ENCODE measurements at regions not wholly inside any gene's neighbourhood (a gene's known extent, or its start where the extent isn't known, plus 50 kb on each side); places are given as distances from the start of the nearest gene placed in this dataset.
A peak's percentile ranks its signal among the peaks of the same experiment; 100 is the strongest.
"Not testable (repeated sequence)": the region's sequence is repeated elsewhere in the genome, so short reads cannot be mapped to it uniquely, and the experiment has no call there.

DNA sequence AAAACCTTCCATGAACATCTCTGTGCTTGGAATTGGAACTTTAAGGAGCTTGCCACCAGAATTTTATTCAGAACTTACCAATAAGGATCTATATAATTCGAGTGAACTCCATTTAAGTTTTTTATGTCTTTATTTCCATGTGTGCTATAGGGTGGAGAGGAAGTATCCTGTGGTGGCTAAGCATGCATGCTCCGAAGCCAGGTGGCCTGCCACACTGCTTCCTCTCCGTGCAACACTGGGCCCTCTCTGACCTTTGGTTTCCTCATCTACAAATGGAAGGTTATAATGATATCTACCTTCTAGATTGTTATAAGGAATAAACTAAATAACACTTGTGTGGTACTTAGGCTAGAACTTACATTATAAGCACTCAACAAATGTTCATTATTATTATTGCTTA is 382.1 kb downstream of the PTPRC start:
- H3K4me3 ChIP-seq (ENCODE audit: low read depth, low read length) = no peak overlapping the region
- TF ChIP-seq, protein P1, sequence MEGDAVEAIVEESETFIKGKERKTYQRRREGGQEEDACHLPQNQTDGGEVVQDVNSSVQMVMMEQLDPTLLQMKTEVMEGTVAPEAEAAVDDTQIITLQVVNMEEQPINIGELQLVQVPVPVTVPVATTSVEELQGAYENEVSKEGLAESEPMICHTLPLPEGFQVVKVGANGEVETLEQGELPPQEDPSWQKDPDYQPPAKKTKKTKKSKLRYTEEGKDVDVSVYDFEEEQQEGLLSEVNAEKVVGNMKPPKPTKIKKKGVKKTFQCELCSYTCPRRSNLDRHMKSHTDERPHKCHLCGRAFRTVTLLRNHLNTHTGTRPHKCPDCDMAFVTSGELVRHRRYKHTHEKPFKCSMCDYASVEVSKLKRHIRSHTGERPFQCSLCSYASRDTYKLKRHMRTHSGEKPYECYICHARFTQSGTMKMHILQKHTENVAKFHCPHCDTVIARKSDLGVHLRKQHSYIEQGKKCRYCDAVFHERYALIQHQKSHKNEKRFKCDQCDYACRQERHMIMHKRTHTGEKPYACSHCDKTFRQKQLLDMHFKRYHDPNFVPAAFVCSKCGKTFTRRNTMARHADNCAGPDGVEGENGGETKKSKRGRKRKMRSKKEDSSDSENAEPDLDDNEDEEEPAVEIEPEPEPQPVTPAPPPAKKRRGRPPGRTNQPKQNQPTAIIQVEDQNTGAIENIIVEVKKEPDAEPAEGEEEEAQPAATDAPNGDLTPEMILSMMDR (conservative IDR thresholded peaks at IDR 0.05; ENCODE audit: low read depth, low read length) = no peak
- DNase-seq (ENCODE audit: low read depth) = no peak

DNA sequence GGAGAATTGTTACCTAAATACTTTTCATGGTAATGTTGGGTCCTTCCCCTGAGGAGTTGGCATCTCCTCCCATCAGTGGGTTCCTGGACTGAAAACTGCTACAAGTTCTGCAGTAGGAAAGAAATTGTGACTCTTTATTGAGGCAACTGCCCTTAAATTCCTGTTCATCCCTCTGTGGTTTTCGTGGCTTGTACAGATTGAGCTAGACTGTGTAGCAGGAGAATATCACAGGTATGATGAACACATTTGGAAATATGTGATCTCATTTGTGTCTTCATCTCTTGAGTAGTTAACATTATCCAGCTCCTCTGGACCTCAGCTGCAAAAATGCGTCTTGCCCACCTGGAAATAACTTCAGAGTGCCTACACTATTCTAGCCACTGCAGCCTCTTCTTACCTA is 390.6 kb downstream of the PTPRC start:
- no peak for DNase-seq (ENCODE audit: low read depth)
- no peak overlapping the region for H3K4me3 ChIP-seq (ENCODE audit: low read depth, low read length)
- TF ChIP-seq, protein P1 (conservative IDR thresholded peaks at IDR 0.05; ENCODE audit: low read depth, low read length) = no peak

DNA sequence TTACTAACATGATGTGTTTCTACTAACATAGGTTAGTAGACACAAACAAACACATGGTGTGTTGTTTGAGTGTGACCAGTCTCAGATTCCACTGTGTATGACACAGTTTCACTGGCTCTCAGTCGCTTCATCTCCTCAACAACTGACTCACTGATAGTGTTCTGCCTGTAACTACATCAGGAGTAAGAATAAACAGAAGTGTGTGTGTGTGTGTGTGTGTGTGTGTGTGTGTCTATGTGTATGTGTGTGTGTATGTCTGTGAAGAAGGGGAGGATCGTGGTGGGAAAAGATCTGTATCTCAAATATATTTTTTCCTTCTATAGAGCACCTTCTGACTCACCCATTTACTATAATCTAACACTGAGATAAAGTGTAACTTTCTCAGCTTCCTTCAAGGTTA is 391.0 kb downstream of the PTPRC start:
- TF ChIP-seq, protein P1 (conservative IDR thresholded peaks at IDR 0.05; ENCODE audit: low read depth, low read length) = no peak
- no peak overlapping the region for H3K4me3 ChIP-seq (ENCODE audit: low read depth, low read length)
- DNase-seq (ENCODE audit: low read depth) = peak; percentile 25

DNA sequence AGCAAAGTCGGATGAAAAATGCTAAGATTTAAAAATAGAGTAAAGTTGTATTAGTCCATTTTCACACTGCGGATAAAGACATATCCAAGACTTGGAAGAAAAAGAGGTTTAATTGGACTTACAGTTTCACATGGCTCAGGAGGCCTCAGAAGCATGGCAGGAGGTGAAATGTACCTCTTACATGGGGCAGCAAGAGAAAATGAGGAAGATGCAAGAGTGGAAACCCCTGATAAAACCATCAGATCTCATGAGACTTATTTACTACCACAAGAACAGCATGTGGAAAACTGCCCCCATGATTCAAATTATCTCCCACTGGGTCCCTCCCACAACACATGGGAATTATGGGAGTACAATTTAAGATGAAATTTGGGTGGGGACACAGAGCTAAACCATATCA is 391.7 kb downstream of the PTPRC start:
- not testable (repeated sequence) for H3K4me3 ChIP-seq (ENCODE audit: low read depth, low read length); DNase-seq (ENCODE audit: low read depth)

DNA sequence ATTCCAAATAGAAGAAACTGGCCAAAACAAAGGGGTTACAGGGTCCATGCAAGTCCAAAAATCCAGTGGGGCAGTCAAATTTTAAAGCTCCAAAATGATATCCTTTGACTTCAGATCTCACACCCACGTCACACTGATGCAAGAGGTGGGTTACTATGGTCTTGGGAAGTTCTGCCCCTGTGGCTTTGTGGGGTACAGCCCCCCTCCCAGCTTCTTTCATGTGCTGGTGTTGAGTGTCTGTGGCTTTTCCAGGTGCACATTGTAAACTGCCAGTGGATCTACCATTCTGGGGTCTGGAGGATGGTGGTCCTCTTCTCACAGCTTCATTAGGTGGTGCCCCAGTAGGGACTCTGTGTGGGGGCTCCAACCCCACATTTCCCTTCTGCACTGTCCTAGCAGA is 392.3 kb downstream of the PTPRC start:
- not testable (repeated sequence) for DNase-seq (ENCODE audit: low read depth); H3K4me3 ChIP-seq (ENCODE audit: low read depth, low read length)

DNA sequence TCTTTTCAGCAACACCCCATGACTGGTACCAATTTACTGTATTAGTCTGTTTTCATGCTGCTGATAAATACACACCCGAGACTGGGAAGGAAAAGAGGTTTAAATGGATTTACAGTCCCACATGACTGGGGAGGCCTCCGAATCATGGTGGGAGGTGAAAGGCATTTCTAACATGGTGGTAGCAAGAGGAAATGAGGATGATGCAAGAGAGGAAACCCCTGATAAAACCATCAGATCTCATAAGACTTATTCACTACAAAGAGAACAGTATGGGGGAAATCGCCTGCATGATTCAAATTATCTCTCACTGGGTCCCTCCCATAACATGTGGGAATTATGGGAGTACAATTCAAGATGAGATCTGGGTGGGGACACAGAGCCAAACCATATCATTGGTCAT is 393.6 kb downstream of the PTPRC start:
- not testable (repeated sequence) for DNase-seq (ENCODE audit: low read depth); H3K4me3 ChIP-seq (ENCODE audit: low read depth, low read length)

DNA sequence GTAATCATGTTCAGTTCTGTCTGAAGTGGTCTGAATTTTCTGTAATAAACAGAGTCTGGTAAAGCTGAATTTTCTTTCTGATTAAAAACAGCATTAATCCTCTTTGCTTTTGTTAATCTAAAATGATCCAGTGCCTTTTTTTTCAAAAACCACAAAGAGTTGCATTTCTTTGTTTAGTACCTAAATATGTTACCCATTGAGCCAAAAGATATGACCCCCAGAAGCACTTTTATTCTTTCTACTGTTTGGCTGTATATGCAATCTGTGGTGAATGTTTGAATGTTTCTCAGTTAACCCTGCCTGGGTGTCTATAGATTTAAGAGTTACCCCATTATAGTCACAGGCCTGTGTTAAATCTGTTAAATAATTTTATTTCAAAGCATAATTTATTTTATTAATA is 394.8 kb downstream of the PTPRC start:
- TF ChIP-seq, protein P1 (conservative IDR thresholded peaks at IDR 0.05; ENCODE audit: low read depth, low read length) = no peak
- DNase-seq (ENCODE audit: low read depth) = no peak
- no peak overlapping the region for H3K4me3 ChIP-seq (ENCODE audit: low read depth, low read length)

DNA sequence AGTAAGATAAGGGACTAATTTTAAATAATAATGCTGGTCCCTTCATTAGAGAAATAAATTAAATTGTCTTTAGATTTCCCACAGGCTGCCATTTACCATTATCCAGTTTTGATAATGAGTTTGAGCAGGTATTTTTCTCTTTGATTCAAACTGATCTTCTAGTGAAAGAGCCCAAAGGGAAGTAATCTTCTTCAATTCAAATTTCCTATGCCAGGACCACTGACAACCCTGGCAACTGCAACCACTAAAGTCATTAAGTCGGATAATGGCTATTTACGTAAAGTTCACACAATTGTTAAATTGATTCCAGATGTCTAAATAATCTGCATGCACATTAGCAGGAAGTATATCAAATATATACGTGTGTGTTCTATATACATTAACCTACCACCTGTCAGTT is 399.3 kb downstream of the PTPRC start:
- TF ChIP-seq, protein P1 (conservative IDR thresholded peaks at IDR 0.05; ENCODE audit: low read depth, low read length) = no peak
- no peak for DNase-seq (ENCODE audit: low read depth)
- no peak overlapping the region for H3K4me3 ChIP-seq (ENCODE audit: low read depth, low read length)

Measured in epithelial cell of proximal tubule (primary cell).